GM23248 (cell line): ENCODE measurements at regions not wholly inside any gene's neighbourhood (a gene's known extent, or its start where the extent isn't known, plus 50 kb on each side); places are given as distances from the start of the nearest gene placed in this dataset.

Experiments used
- DNase-seq: peaks from one replicate; pipeline ENCODE4 v3.0.0-alpha.2; 2015
- H2AFZ ChIP-seq: fragments of 200-600 bp; sonication (generic); 2 replicates; pipeline ENCODE4 v1.6.1; 2016; ENCODE audit warnings: antibody characterized with exemption
- H3F3A ChIP-seq: fragments of 200-600 bp; sonication (generic); 2 replicates; pipeline ENCODE4 v1.6.1; 2016; ENCODE audit warnings: mild to moderate bottlenecking, antibody characterized with exemption, mixed run types; ENCODE audit not compliant: insufficient read depth
- H3K27ac ChIP-seq: fragments of 200-600 bp; sonication (generic); 2 replicates; pipeline ENCODE4 v1.5.1; 2016; ENCODE audit warnings: mild to moderate bottlenecking
- H3K27me3 ChIP-seq: fragments of 200-600 bp; sonication (generic); replicated peaks from 2 replicates; pipeline ENCODE4 v1.6.1; 2016; ENCODE audit warnings: mild to moderate bottlenecking; ENCODE audit not compliant: insufficient read depth
- H3K36me3 ChIP-seq: fragments of 200-600 bp; sonication (generic); 2 replicates; pipeline ENCODE4 v1.6.1; 2016; ENCODE audit warnings: low read depth, mild to moderate bottlenecking
- H3K4me1 ChIP-seq: fragments of 200-600 bp; sonication (generic); 2 replicates; pipeline ENCODE4 v1.6.1; 2016; ENCODE audit warnings: mild to moderate bottlenecking; ENCODE audit not compliant: insufficient read depth
- H3K4me2 ChIP-seq: fragments of 200-600 bp; sonication (generic); one replicate; pipeline ENCODE4 v1.6.1; 2016; ENCODE audit warnings: mild to moderate bottlenecking; ENCODE audit not compliant: unreplicated experiment
- H3K4me3 ChIP-seq: fragments of 200-600 bp; sonication (generic); 2 replicates; pipeline ENCODE4 v1.5.1; 2016; ENCODE audit warnings: mild to moderate bottlenecking
- H3K79me2 ChIP-seq: fragments of 200-600 bp; sonication (generic); 2 replicates; pipeline ENCODE4 v1.6.1; 2016; ENCODE audit warnings: mild to moderate bottlenecking; ENCODE audit not compliant: insufficient read depth
- H3K9ac ChIP-seq: fragments of 200-600 bp; sonication (generic); 2 replicates; pipeline ENCODE4 v1.6.1; 2016; ENCODE audit warnings: mild to moderate bottlenecking
- H3K9me2 ChIP-seq: fragments of 200-600 bp; sonication (generic); 2 replicates; pipeline ENCODE4 v1.6.1; 2016; ENCODE audit warnings: mixed run types, mild to moderate bottlenecking, moderate library complexity; ENCODE audit not compliant: insufficient read depth
- H3K9me3 ChIP-seq: fragments of 200-600 bp; sonication (generic); one replicate; pipeline ENCODE4 v1.6.1; 2017; ENCODE audit warnings: low read depth
- H4K20me1 ChIP-seq: fragments of 200-600 bp; sonication (generic); 2 replicates; pipeline ENCODE4 v1.6.0; 2016; ENCODE audit not compliant: insufficient read depth
- EZH2 ChIP-seq: fragments of 200-600 bp; sonication (generic); IDR thresholded peaks from 2 replicates; pipeline ENCODE4 v1.6.1; 2018; ENCODE audit warnings: antibody characterized with exemption, mild to moderate bottlenecking; ENCODE audit not compliant: insufficient read depth, poor library complexity, severe bottlenecking
- EZH2phosphoT487 ChIP-seq: fragments of 200-600 bp; sonication (generic); IDR thresholded peaks from 2 replicates; pipeline ENCODE4 v1.6.1; 2018; ENCODE audit warnings: antibody characterized with exemption, moderate library complexity, mild to moderate bottlenecking, low read depth; ENCODE audit not compliant: insufficient read depth
- WGBS, 2 experiments: methylation state at CpG; one replicate each; pipeline ENCODE4 v1.1.6; 2015 to 2017; ENCODE audit warnings: low lambda C conversion rate in 2 of 2, low coverage in 1 of 2; ENCODE audit errors: missing lambda C conversion rate in 2 of 2; 5-methylcytosine and 5-hydroxymethylcytosine counted together
- in situ Hi-C: fragments of 300-500 bp; cut with MboI; formaldehyde crosslinking; loops from 2 replicates; pipeline ENCODE4 v1.15.0; 2020

GRCh38 chr10:3455385-3456334 lies 283.1 kb upstream of the PITRM1 start:
- Histone ChIP-seq H3F3A (peaks cover 29% of the 10 kb centered on the region), H3K36me3 (no peaks in the 10 kb centered on the region), H3K79me2 (no peaks in the 10 kb centered on the region), H3K27ac (no peak overlapping the region), H4K20me1 (no peaks in the 10 kb centered on the region), H3K9ac (no peak overlapping the region), H3K9me2 (no peaks in the 10 kb centered on the region), H3K4me2 (no peak overlapping the region), H3K27me3 (no peaks in the 10 kb centered on the region), H3K4me3 (no peak overlapping the region), H2AFZ (no peak overlapping the region), H3K4me1 (peaks cover 26% of the 10 kb centered on the region), H3K9me3 (no peaks in the 10 kb centered on the region)
- TF ChIP-seq EZH2 = no peak
- TF ChIP-seq EZH2phosphoT487 = no peak
- DNase-seq = no peak
- in situ Hi-C loops = no loop called here
- WGBS, 2 experiments = 87 to 89% methylated on average over 12 to 13 of the region's 13 CpGs

DNA sequence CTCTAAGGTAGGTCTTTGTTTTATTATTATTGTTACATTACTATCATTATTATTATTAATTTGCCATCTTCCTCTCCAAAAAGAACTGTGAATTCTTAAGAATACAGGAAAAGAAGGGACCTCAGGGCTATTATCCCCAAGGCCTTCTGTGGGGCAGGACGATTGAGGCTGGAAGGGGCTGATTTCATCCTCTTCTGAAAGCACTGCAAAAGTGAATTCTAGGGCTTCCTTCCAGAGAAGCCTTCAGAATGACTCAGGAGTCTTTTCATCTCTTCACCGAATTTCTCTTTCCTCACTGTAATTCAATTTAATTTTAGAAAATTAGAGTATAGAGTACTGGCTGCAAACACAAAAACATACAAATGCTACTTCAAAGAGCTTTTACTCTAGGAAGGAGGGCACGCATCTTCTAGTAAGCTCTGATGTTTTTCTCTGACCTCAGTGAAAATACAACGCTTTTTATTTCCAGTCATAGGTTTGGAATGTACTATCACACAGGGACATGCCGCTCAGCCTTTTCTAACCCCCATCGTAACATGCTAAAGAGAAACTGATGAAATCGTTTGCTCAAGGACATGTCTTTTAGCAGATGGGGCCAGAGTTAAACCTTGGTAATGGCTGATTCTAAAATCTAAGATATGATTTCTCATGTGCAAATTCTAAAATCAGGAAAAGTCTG lies 280.2 kb upstream of the PITRM1 start:
- H3K9me3 ChIP-seq = no peaks in the 10 kb centered on the region
- no peaks in the 10 kb centered on the region for H3K27me3 ChIP-seq
- peak overlapping the region; percentile 93 for H3K27ac ChIP-seq
- in situ Hi-C loops = no loop called here
- H4K20me1 ChIP-seq = no peaks in the 10 kb centered on the region
- no peaks in the 10 kb centered on the region for H3K79me2 ChIP-seq
- TF ChIP-seq EZH2phosphoT487 = no peak
- no peak for TF ChIP-seq EZH2
- H3F3A ChIP-seq = peaks cover 29% of the 10 kb centered on the region
- 0 to 1% methylated on average over 7 of the region's 7 CpGs for WGBS, 2 experiments
- peak overlapping the region; percentile 88 for H3K4me2 ChIP-seq
- peak overlapping the region; percentile 28 for H2AFZ ChIP-seq
- no peaks in the 10 kb centered on the region for H3K36me3 ChIP-seq
- peak; percentile 88 for DNase-seq
- H3K9ac ChIP-seq = peak overlapping the region; percentile 81
- peak overlapping the region; percentile 63 for H3K4me3 ChIP-seq
- peaks cover 26% of the 10 kb centered on the region for H3K4me1 ChIP-seq
- no peaks in the 10 kb centered on the region for H3K9me2 ChIP-seq

- H2AFZ ChIP-seq = peak overlapping the region; percentile 28
- no peaks in the 10 kb centered on the region for H3K27me3 ChIP-seq
- in situ Hi-C loops = no loop called here
These were observed 279.6 kb upstream of the PITRM1 start for GRCh38 chr10:3452173-3452626.

DNA sequence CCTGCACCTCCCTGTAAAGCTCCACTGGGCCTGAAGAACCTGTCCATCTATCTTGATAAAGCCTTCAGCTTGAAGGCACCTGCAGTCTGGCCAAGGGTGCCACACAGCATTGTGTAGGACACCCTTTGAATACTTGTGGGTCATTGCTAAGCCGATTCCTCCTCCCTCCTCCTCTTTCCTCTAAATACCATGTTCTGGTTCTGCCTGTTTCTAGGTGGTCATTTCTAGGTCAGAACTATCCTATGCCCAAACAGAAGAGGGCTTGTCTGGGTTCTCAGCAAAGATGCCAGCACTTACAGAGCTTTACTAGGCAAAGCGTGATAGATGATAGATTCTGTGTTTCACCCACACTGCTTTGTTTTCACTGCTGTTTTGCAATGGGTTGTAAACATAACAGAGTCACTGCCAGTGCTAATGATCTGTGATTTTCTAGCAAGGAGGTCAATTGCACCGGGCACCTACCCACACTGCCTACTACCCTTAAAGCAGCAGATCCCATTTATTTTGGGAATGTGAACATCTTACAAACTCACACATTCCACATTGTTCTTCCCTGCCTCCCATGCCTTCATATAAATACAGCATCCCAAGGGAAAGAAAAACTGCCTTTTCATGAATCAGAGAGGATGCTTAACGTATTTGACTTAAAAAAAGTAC lies 279.1 kb upstream of the PITRM1 start:
- Histone ChIP-seq H3K9me3 (no peaks in the 10 kb centered on the region), H3K27ac (peak overlapping the region; percentile 93), H3K9me2 (no peaks in the 10 kb centered on the region), H3K27me3 (no peaks in the 10 kb centered on the region), H3F3A (peaks cover 29% of the 10 kb centered on the region), H3K36me3 (no peaks in the 10 kb centered on the region), H3K4me2 (peak overlapping the region; percentile 88), H3K9ac (peak overlapping the region; percentile 81), H3K4me3 (peak overlapping the region; percentile 63), H3K79me2 (no peaks in the 10 kb centered on the region), H2AFZ (peak overlapping the region; percentile 28), H3K4me1 (peaks cover 26% of the 10 kb centered on the region), H4K20me1 (no peaks in the 10 kb centered on the region)
- WGBS, 2 experiments = 16% methylated on average over 4 of the region's 4 CpGs
- DNase-seq = peak; percentile 62
- in situ Hi-C loops = no loop called here
- TF ChIP-seq EZH2 (no peak), EZH2phosphoT487 (no peak)

More at GRCh38 chr10:3452173-3452626, 279.6 kb upstream of the PITRM1 start:
- Histone ChIP-seq H3K4me1 (peaks cover 26% of the 10 kb centered on the region), H3F3A (peaks cover 29% of the 10 kb centered on the region), H3K9me2 (no peaks in the 10 kb centered on the region), H3K4me3 (peak overlapping the region; percentile 63), H3K9me3 (no peaks in the 10 kb centered on the region), H3K36me3 (no peaks in the 10 kb centered on the region), H3K9ac (peak overlapping the region; percentile 81), H3K4me2 (peak overlapping the region; percentile 88), H3K79me2 (no peaks in the 10 kb centered on the region), H3K27ac (peak overlapping the region; percentile 93), H4K20me1 (no peaks in the 10 kb centered on the region)
- 1 to 4% methylated on average over 5 of the region's 5 CpGs for WGBS, 2 experiments
- TF ChIP-seq EZH2phosphoT487 = no peak
- no peak for TF ChIP-seq EZH2
- DNase-seq = peak; percentile 90
